ENCODE measurements at regions not wholly inside any gene's neighbourhood (a gene's known extent, or its start where the extent isn't known, plus 50 kb on each side); places are given as distances from the start of the nearest gene placed in this dataset.

DNA sequence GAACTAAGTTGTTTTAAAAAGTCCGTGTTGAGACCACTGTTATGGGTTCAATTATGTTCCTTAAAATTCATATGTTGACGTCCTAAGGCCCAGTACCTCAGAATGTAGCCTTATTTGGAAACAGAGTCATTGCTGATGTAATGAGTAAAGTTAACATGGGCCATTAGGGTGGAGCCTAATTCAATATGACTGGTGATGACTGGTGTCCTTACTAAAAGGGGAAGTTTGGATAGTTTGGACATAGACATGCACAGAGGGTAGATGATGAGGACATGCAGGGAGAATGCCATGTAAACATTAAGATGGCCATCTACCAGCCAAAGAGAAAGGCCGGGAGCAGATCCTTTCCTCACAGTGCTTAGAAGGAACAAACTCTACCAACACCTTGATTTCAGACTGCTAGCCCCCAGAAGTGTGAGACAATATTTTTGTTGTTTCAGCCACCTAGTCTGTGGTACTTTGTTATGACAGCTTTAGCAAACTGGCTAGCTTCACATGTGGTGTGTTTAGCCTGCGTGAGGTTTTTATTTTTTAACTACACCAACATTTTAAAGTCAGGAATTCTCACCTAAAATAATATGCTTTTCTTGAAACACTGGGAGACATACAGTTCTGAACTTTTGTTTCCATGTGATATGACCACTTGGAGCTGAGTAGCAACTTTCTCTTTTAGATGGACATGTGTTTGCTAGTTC lies 135.3 kb downstream of the YIPF5 start:
- Histone ChIP-seq H3K4me3 (no peak overlapping the region), H3K9me3 (no peaks in the 10 kb centered on the region), H3K36me3 (no peaks in the 10 kb centered on the region), H3K27me3 (no peaks in the 10 kb centered on the region), H3K27ac (no peak overlapping the region), H3K4me1 (peaks cover 0 to 5% (median 0%) of the 10 kb centered on the region in 4 donors)
- TF ChIP-seq EP300 (IDR thresholded peaks at IDR 0.05; ENCODE audit: low read depth), result no peak
- TF ChIP-seq, protein P1, sequence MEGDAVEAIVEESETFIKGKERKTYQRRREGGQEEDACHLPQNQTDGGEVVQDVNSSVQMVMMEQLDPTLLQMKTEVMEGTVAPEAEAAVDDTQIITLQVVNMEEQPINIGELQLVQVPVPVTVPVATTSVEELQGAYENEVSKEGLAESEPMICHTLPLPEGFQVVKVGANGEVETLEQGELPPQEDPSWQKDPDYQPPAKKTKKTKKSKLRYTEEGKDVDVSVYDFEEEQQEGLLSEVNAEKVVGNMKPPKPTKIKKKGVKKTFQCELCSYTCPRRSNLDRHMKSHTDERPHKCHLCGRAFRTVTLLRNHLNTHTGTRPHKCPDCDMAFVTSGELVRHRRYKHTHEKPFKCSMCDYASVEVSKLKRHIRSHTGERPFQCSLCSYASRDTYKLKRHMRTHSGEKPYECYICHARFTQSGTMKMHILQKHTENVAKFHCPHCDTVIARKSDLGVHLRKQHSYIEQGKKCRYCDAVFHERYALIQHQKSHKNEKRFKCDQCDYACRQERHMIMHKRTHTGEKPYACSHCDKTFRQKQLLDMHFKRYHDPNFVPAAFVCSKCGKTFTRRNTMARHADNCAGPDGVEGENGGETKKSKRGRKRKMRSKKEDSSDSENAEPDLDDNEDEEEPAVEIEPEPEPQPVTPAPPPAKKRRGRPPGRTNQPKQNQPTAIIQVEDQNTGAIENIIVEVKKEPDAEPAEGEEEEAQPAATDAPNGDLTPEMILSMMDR (IDR thresholded peaks at IDR 0.05), result no peak
- TF ChIP-seq POLR2A (IDR thresholded peaks at IDR 0.05), result no peak
- TF ChIP-seq POLR2AphosphoS5 (IDR thresholded peaks at IDR 0.05), result no peak
- in situ Hi-C loops (cut with MboI; ENCODE audit: low pct_ligation_motif_present in 1 of 4, low pct_unique_long_range_greater_than_20kb in 1 of 4, low sequenced_read_pairs in 3 of 4) (no loop called here), intact Hi-C loops (cut with DNase I; ENCODE audit: low total_unique reads) (no loop called here)
- no peak for DNase-seq
- 68 to 87% methylated on average over 3 to 4 of the region's 4 CpGs for WGBS, 2 donors (ENCODE audit: low coverage in 1 of 2)

DNA sequence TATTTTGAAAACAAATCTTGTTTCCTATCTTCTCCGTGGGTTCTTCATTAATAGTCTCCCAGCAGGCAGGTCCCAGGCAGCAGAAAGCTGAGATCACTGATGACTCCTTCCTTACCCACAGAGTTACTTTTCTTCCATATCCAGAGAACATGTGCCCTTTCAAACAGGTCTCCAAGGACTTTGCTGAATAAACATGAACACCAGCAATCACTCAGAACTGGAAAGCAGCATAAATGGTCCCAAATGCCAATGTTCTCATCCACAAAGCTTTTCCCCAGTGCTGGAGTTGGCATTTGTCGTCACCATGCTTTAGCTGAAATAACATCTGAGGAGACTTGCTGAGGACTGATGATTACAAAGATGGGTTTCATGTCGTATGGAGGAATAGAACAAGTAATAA lies 134.0 kb downstream of the YIPF5 start:
- no peaks in the 10 kb centered on the region for H3K9me3 ChIP-seq
- in situ Hi-C loops (cut with MboI; ENCODE audit: low pct_ligation_motif_present in 1 of 4, low pct_unique_long_range_greater_than_20kb in 1 of 4, low sequenced_read_pairs in 3 of 4), result no loop called here
- TF ChIP-seq POLR2A (IDR thresholded peaks at IDR 0.05), result no peak
- TF ChIP-seq EP300 (IDR thresholded peaks at IDR 0.05; ENCODE audit: low read depth), result no peak
- TF ChIP-seq POLR2AphosphoS5 (IDR thresholded peaks at IDR 0.05), result no peak
- TF ChIP-seq, protein P1 (IDR thresholded peaks at IDR 0.05), result no peak
- no peaks in the 10 kb centered on the region for H3K27me3 ChIP-seq
- H3K4me1 ChIP-seq, result peaks cover 0 to 5% (median 0%) of the 10 kb centered on the region in 4 donors
- no peak overlapping the region for H3K27ac ChIP-seq
- H3K36me3 ChIP-seq, result no peaks in the 10 kb centered on the region
- intact Hi-C loops (cut with DNase I; ENCODE audit: low total_unique reads), result no loop called here
- no peak overlapping the region for H3K4me3 ChIP-seq
- no peak for DNase-seq
- 64 to 84% methylated on average over 3 of the region's 3 CpGs for WGBS, 2 donors (ENCODE audit: low coverage in 1 of 2)

DNA sequence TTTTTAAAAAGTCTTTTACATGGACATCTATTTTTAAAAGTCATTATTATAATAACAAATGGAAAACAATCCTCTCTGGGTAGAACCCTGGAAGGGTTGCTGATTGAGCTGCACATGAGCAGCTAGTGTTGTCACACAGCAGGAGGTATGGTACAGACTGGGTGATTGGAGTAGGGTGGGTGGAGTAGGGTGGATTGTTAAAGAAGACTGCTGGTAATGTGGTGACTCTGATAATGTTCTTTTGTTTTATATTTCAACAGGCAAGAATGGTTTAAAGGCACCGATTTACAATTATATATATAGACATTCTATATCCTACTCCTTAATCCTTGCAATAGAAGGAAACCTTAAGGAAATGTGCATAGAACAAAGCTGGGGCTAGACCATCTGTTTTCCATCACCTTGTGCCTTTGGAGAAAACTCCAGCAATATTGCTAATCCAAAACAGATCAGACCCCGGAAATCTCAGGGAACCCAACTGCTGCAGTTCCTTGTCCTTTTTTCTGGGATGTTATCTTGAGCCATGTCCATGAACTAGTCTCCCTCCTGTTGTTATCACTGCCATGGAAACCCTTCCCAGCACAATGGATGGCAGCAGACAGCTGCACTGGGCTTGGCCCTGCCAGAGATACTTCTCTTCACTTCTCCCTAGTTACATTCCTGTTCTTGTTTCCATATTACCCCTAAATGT lies 129.7 kb downstream of the YIPF5 start:
- H3K4me3 ChIP-seq, result no peak overlapping the region

DNA sequence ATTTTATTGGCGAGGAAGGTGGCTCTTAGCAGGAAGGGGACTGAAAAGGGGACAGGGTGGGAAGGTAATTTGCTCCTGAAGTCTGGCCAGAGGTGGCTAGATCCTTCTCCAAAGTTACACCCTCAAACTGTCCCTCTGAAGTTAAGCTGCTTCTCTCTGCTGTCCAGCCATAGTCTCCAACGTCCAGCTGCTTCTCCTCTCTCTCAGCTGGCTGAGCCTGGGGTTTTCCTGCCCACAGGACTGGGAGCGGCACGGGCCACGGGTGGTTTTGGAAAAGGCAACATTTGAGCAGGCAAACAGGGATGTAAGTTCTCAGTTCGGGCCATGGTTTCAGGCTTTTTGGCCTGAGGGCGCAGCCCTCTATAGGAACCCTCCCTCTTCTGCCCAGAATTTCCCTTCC lies 128.3 kb downstream of the YIPF5 start:
- in situ Hi-C loops (cut with MboI; ENCODE audit: low pct_ligation_motif_present in 1 of 4, low pct_unique_long_range_greater_than_20kb in 1 of 4, low sequenced_read_pairs in 3 of 4), result no loop called here
- Histone ChIP-seq H3K36me3 (no peaks in the 10 kb centered on the region), H3K4me3 (no peak overlapping the region), H3K4me1 (no peaks in the 10 kb centered on the region), H3K9me3 (no peaks in the 10 kb centered on the region), H3K27ac (no peak overlapping the region), H3K27me3 (no peaks in the 10 kb centered on the region)
- TF ChIP-seq, protein P1 (IDR thresholded peaks at IDR 0.05), result no peak
- no peak for TF ChIP-seq POLR2AphosphoS5 (IDR thresholded peaks at IDR 0.05)
- TF ChIP-seq POLR2A (IDR thresholded peaks at IDR 0.05), result no peak
- no peak for TF ChIP-seq EP300 (IDR thresholded peaks at IDR 0.05; ENCODE audit: low read depth)
- intact Hi-C loops (cut with DNase I; ENCODE audit: low total_unique reads), result no loop called here
- 64 to 73% methylated on average over 2 to 7 of the region's 7 CpGs for WGBS, 2 donors (ENCODE audit: low coverage in 1 of 2)
- DNase-seq, result no peak

More for the DNA sequence above, 129.7 kb downstream of the YIPF5 start:
- H3K4me1 ChIP-seq, result no peaks in the 10 kb centered on the region
- intact Hi-C loops (cut with DNase I; ENCODE audit: low total_unique reads), result no loop called here
- H3K27me3 ChIP-seq, result no peaks in the 10 kb centered on the region
- TF ChIP-seq POLR2AphosphoS5 (IDR thresholded peaks at IDR 0.05), result no peak
- no peak for TF ChIP-seq POLR2A (IDR thresholded peaks at IDR 0.05)
- no peak for TF ChIP-seq EP300 (IDR thresholded peaks at IDR 0.05; ENCODE audit: low read depth)
- TF ChIP-seq, protein P1 (IDR thresholded peaks at IDR 0.05), result no peak
- WGBS, 2 donors (ENCODE audit: low coverage in 1 of 2), result 65 to 76% methylated on average over 2 of the region's 2 CpGs
- no peaks in the 10 kb centered on the region for H3K9me3 ChIP-seq
- DNase-seq, result no peak
- H3K27ac ChIP-seq, result no peak overlapping the region
- H3K36me3 ChIP-seq, result no peaks in the 10 kb centered on the region
- in situ Hi-C loops (cut with MboI; ENCODE audit: low pct_ligation_motif_present in 1 of 4, low pct_unique_long_range_greater_than_20kb in 1 of 4, low sequenced_read_pairs in 3 of 4), result no loop called here
